ENCODE measurements at regions not wholly inside any gene's neighbourhood (a gene's known extent, or its start where the extent isn't known, plus 50 kb on each side); places are given as distances from the start of the nearest gene placed in this dataset.
A peak's percentile ranks its signal among the peaks of the same experiment; 100 is the strongest.
"Not testable (repeated sequence)": the region's sequence is repeated elsewhere in the genome, so short reads cannot be mapped to it uniquely, and the experiment has no call there.

- peak in 1 of 7 experiments; percentile 7 for TF ChIP-seq CTCF (IDR thresholded peaks at IDR 0.05)
- not testable (repeated sequence) for TF ChIP-seq POLR2A (IDR thresholded peaks at IDR 0.05)
Observed at GRCh38 chr3:94648270-94649180, 585.7 kb downstream of the NSUN3 start.

Measured in body of pancreas (tissue), 4 donors.